GM19467 (cell line): ENCODE measurements at regions not wholly inside any gene's neighbourhood (a gene's known extent, or its start where the extent isn't known, plus 50 kb on each side); places are given as distances from the start of the nearest gene placed in this dataset.
"Not testable (repeated sequence)": the region's sequence is repeated elsewhere in the genome, so short reads cannot be mapped to it uniquely, and the experiment has no call there.

ENCODE experiments used
- ATAC-seq: cut with Tn5 transposase; IDR thresholded peaks from one replicate; pipeline ENCODE4 v1.9.1; 2021; ENCODE audit warnings: mild to moderate bottlenecking, moderate library complexity; ENCODE audit not compliant: unreplicated experiment

GRCh38 chr15:81939604-81940440 is 106.0 kb downstream of the MEX3B start:
- no peak for ATAC-seq

- ATAC-seq, result no peak
Measured at GRCh38 chr15:81937189-81937588, 108.6 kb downstream of the MEX3B start.

- ATAC-seq, result no peak
Measured at GRCh38 chr15:81930582-81931369, 115.0 kb downstream of the MEX3B start.

- no peak for ATAC-seq
Measured at GRCh38 chr15:81929557-81929956, 116.3 kb downstream of the MEX3B start.

- ATAC-seq, result no peak
Measured at GRCh38 chr15:81926981-81927380, 118.8 kb downstream of the MEX3B start.

GRCh38 chr15:81924729-81925128 is 121.1 kb downstream of the MEX3B start:
- no peak for ATAC-seq

- ATAC-seq, result no peak
Measured at GRCh38 chr15:81923561-81924350, 122.1 kb downstream of the MEX3B start.

GRCh38 chr15:81922143-81922542 is 123.7 kb downstream of the MEX3B start:
- no peak for ATAC-seq

GRCh38 chr15:81921163-81921562 is 124.7 kb downstream of the MEX3B start:
- no peak for ATAC-seq

- ATAC-seq, result not testable (repeated sequence)
Measured at GRCh38 chr15:81918767-81919166, 127.1 kb downstream of the MEX3B start.

GRCh38 chr15:81916451-81916850 is 129.4 kb downstream of the MEX3B start:
- no peak for ATAC-seq

GRCh38 chr15:81915990-81916389 is 129.8 kb downstream of the MEX3B start:
- no peak for ATAC-seq

- ATAC-seq, result no peak
Measured at GRCh38 chr15:81914734-81915256, 131.0 kb downstream of the MEX3B start.

GRCh38 chr15:81914333-81914732 is 131.5 kb downstream of the MEX3B start:
- ATAC-seq, result no peak

- ATAC-seq, result no peak
Measured at GRCh38 chr15:81911022-81911971, 134.5 kb downstream of the MEX3B start.

- no peak for ATAC-seq
Measured at GRCh38 chr15:81910355-81911021, 135.3 kb downstream of the MEX3B start.

GRCh38 chr15:81909011-81909358 is 136.8 kb downstream of the MEX3B start:
- ATAC-seq, result no peak

GRCh38 chr15:81908111-81908510 is 137.7 kb downstream of the MEX3B start:
- ATAC-seq, result no peak

GRCh38 chr15:81907521-81907920 is 138.3 kb downstream of the MEX3B start:
- ATAC-seq, result no peak
